ENCODE measurements at regions not wholly inside any gene's neighbourhood (a gene's known extent, or its start where the extent isn't known, plus 50 kb on each side); places are given as distances from the start of the nearest gene placed in this dataset.

GRCh38 chr10:111836064-111836463 lies 347.5 kb downstream of the GPAM start:
- no peak overlapping the region for H2BK5ac ChIP-seq (ENCODE audit: low read depth, low read length)
- DNase-seq (ENCODE audit: low read depth in 1 of 2, low spot score in 2 of 2) (no peak), FAIRE-seq (no peak)
- H3K23ac ChIP-seq (ENCODE audit: insufficient read length), result no peak overlapping the region
- no peak overlapping the region for H2BK120ac ChIP-seq (replicated peaks; ENCODE audit: low read depth, low read length)
- no peaks in the 10 kb centered on the region for H3K79me1 ChIP-seq (ENCODE audit: low read depth, low read length)
- H2AK5ac ChIP-seq (ENCODE audit: low read depth, low read length), result no peak overlapping the region
- H2BK20ac ChIP-seq (ENCODE audit: low read length), result no peak overlapping the region
- TF ChIP-seq GABPA (IDR thresholded peaks at IDR 0.05; ENCODE audit: borderline replicate concordance, insufficient read depth, low read length) (no peak), SIN3A (conservative IDR thresholded peaks at IDR 0.05 in 1 of 2, IDR thresholded peaks at IDR 0.05 in 1 of 2; ENCODE audit: low read depth in 1 of 2, low read length in 2 of 2) (no peak), CHD1 (IDR thresholded peaks at IDR 0.05; ENCODE audit: low read depth, low read length) (no peak), CBX5 (IDR thresholded peaks at IDR 0.05; ENCODE audit: low read depth, low read length) (no peak), RXRA (IDR thresholded peaks at IDR 0.05; ENCODE audit: insufficient read depth, low read depth, low read length) (no peak), TCF12 (IDR thresholded peaks at IDR 0.05; ENCODE audit: low read depth, low read length) (no peak), TBP (IDR thresholded peaks at IDR 0.05; ENCODE audit: low read depth, low read length) (no peak), NANOG (IDR thresholded peaks at IDR 0.05; ENCODE audit: insufficient read depth, low read depth, low read length, poor library complexity, severe bottlenecking) (no peak), KDM1A (IDR thresholded peaks at IDR 0.05; ENCODE audit: borderline replicate concordance, low read length) (no peak), SRF (IDR thresholded peaks at IDR 0.05; ENCODE audit: low read depth, low read length) (no peak), FOSL1 (IDR thresholded peaks at IDR 0.05; ENCODE audit: insufficient read depth, low read depth, low read length) (no peak), SIRT6 (IDR thresholded peaks at IDR 0.05; ENCODE audit: low read length) (no peak)
- no peak overlapping the region for H3K4me3 ChIP-seq (ENCODE audit: extremely low read depth in 1 of 4, insufficient read depth in 2 of 4, low read depth in 3 of 4, low read length in 4 of 4)
- no peak overlapping the region for H3K27ac ChIP-seq (ENCODE audit: low read depth, low read length)
- no peaks in the 10 kb centered on the region for H3K23me2 ChIP-seq (ENCODE audit: low read depth, low read length)
- H3K14ac ChIP-seq (ENCODE audit: insufficient read length), result no peak overlapping the region
- H2BK15ac ChIP-seq (ENCODE audit: low read length), result no peak overlapping the region
- H3K18ac ChIP-seq (ENCODE audit: extremely low read depth, low read length), result no peak overlapping the region
- H3K4me1 ChIP-seq (replicated peaks in 1 of 4; ENCODE audit: control insufficient read depth in 3 of 4, insufficient read depth in 4 of 4, low read length in 3 of 4), result peaks cover 0 to 11% (median 7%) of the 10 kb centered on the region in 4 experiments; a peak in 4 of 7 replicates
- WGBS, 2 experiments (ENCODE audit: extremely low coverage in 1 of 2, insufficient coverage in 1 of 2, insufficient read length in 1 of 2, insufficient replicate concordance in 2 of 2, low coverage in 1 of 2, low lambda C conversion rate in 2 of 2, missing lambda C conversion rate in 1 of 2), result no CpG with 5 or more reads among the region's 1 CpG
- H4K91ac ChIP-seq (replicated peaks; ENCODE audit: insufficient read length, low read length), result no peak overlapping the region
- no peak overlapping the region for H4K8ac ChIP-seq (ENCODE audit: extremely low read depth, insufficient read depth, low read length)
- no peak overlapping the region for H4K5ac ChIP-seq (ENCODE audit: insufficient read length, low read depth, low read length)
- H3K79me2 ChIP-seq (ENCODE audit: control insufficient read depth in 1 of 2, insufficient read depth in 2 of 2, low read length in 2 of 2), result no peaks in the 10 kb centered on the region
- H4K20me1 ChIP-seq (replicated peaks in 1 of 2; ENCODE audit: control insufficient read depth in 1 of 2, insufficient read depth in 2 of 2, low read length in 2 of 2), result no peaks in the 10 kb centered on the region
- H3K56ac ChIP-seq (replicated peaks; ENCODE audit: insufficient read length, low read depth, low read length), result no peak overlapping the region
- H3K36me3 ChIP-seq (ENCODE audit: control insufficient read depth in 2 of 4, insufficient read depth in 4 of 4, low read length in 3 of 4), result no peaks in the 10 kb centered on the region
- no peaks in the 10 kb centered on the region for H3K27me3 ChIP-seq (replicated peaks in 1 of 4; ENCODE audit: control insufficient read depth in 3 of 4, extremely low read depth in 1 of 4, insufficient read depth in 3 of 4, low read length in 3 of 4)
- no peak overlapping the region for H2AFZ ChIP-seq (ENCODE audit: low read length)
- H2BK12ac ChIP-seq (ENCODE audit: low read depth, low read length), result no peak overlapping the region
- H3K4ac ChIP-seq (replicated peaks; ENCODE audit: insufficient read length, low read depth, low read length), result no peak overlapping the region
- ChIA-PET POLR2A (ENCODE audit: partially characterized antibody) (no interaction called here), CTCF (ENCODE audit: partially characterized antibody) (interaction anchor here (1.1 to 1.5 kb wide), 3 partner anchors 31 to 301 kb away, joined by 3 to 5 read pairs (median 3); no protein-coding TSS in a partner anchor)
- no peaks in the 10 kb centered on the region for H3K9me3 ChIP-seq (ENCODE audit: insufficient read depth in 2 of 2, low read depth in 1 of 2, low read length in 1 of 2)
- H3K9ac ChIP-seq (replicated peaks in 1 of 4; ENCODE audit: extremely low read depth in 1 of 4, low read depth in 3 of 4, low read length in 3 of 4), result no peak overlapping the region
- no peak overlapping the region for H3K4me2 ChIP-seq (ENCODE audit: insufficient read depth in 1 of 2, low read depth in 2 of 2, low read length in 2 of 2)

Measured in H1 (cell line).